Liver (tissue), 8 donors: ENCODE measurements at regions not wholly inside any gene's neighbourhood (a gene's known extent, or its start where the extent isn't known, plus 50 kb on each side); places are given as distances from the start of the nearest gene placed in this dataset.

Experiments
- DNase-seq: peaks from one replicate; pipeline ENCODE4 v3.0.0-alpha.2; 2017; ENCODE audit warnings: low spot score
- H3K27ac ChIP-seq, 2 donors: one replicate each; pipeline ENCODE4 v1.7.0; 2013; ENCODE audit warnings: inconsistent platforms in 2 of 2, low read length in 2 of 2, control low read depth in 1 of 2, low read depth in 1 of 2, mild to moderate bottlenecking in 1 of 2
- H3K27me3 ChIP-seq, 4 donors: one replicate each; pipeline versions ENCODE4 v1.6.1 to v1.7.0; 2013; ENCODE audit warnings: low read length in 3 of 4, inconsistent platforms in 1 of 4, mild to moderate bottlenecking in 1 of 4, moderate library complexity in 1 of 4; ENCODE audit not compliant: control insufficient read depth in 4 of 4, insufficient read depth in 4 of 4
- H3K36me3 ChIP-seq, 4 donors: one replicate each; pipeline versions ENCODE4 v1.6.1 to v1.7.0; 2013; ENCODE audit warnings: low read length in 3 of 4, mild to moderate bottlenecking in 3 of 4, low read depth in 1 of 4, moderate library complexity in 1 of 4; ENCODE audit not compliant: control insufficient read depth in 4 of 4, insufficient read depth in 3 of 4
- H3K4me1 ChIP-seq, 4 donors: one replicate each; pipeline versions ENCODE4 v1.6.1 to v1.7.0; 2013; ENCODE audit warnings: low read length in 3 of 4, mild to moderate bottlenecking in 3 of 4, moderate library complexity in 1 of 4; ENCODE audit not compliant: control insufficient read depth in 4 of 4, insufficient read depth in 4 of 4
- H3K4me3 ChIP-seq, 3 donors: one replicate each; pipeline versions ENCODE4 v1.6.1 to v1.7.0; 2013; ENCODE audit warnings: low read length in 3 of 3, control low read depth in 1 of 3, low read depth in 1 of 3, mild to moderate bottlenecking in 1 of 3
- H3K9ac ChIP-seq, 2 donors: one replicate each; pipeline ENCODE4 v1.7.0; 2013; ENCODE audit warnings: low read length in 2 of 2, mild to moderate bottlenecking in 2 of 2, moderate library complexity in 2 of 2, control low read depth in 1 of 2, low read depth in 1 of 2
- H3K9me3 ChIP-seq, 4 donors: one replicate each; pipeline versions ENCODE4 v1.6.1 to v1.7.0; 2013; ENCODE audit warnings: low read length in 3 of 4; ENCODE audit not compliant: control insufficient read depth in 4 of 4
- EGR1 ChIP-seq, 2 donors: IDR thresholded peaks; 2 replicates each; pipeline ENCODE4 v1.6.1; 2016 to 2018; ENCODE audit warnings: antibody characterized with exemption in 2 of 2, low read depth in 2 of 2
- FOXA1 ChIP-seq: IDR thresholded peaks from 2 replicates; pipeline ENCODE4 v1.6.1; 2016; ENCODE audit warnings: antibody characterized with exemption
- FOXA2 ChIP-seq: IDR thresholded peaks from 2 replicates; pipeline ENCODE4 v1.6.1; 2016; ENCODE audit warnings: antibody characterized with exemption
- GABPA ChIP-seq, 2 donors: IDR thresholded peaks in 1 of 2; conservative IDR thresholded peaks in 1 of 2; 2 replicates each; pipeline ENCODE4 v1.6.1; 2016; ENCODE audit warnings: antibody characterized with exemption in 2 of 2, mild to moderate bottlenecking in 1 of 2, moderate library complexity in 1 of 2
- HNF4A ChIP-seq, 2 donors: conservative IDR thresholded peaks; 2 replicates each; pipeline ENCODE4 v1.6.1; 2016; ENCODE audit warnings: antibody characterized with exemption in 2 of 2, mild to moderate bottlenecking in 2 of 2
- HNF4G ChIP-seq: IDR thresholded peaks from 2 replicates; pipeline ENCODE4 v1.6.1; 2016; ENCODE audit warnings: antibody characterized with exemption
- JUND ChIP-seq, 2 donors: IDR thresholded peaks; 2 replicates each; pipeline ENCODE4 v1.6.1; 2016; ENCODE audit warnings: antibody characterized with exemption in 2 of 2
- NR2F2 ChIP-seq: IDR thresholded peaks from 2 replicates; pipeline ENCODE4 v1.6.1; 2016; ENCODE audit warnings: antibody characterized with exemption
- RAD21 ChIP-seq, 2 donors: IDR thresholded peaks; 2 replicates each; pipeline ENCODE4 v1.6.1; 2016; ENCODE audit warnings: antibody characterized with exemption in 2 of 2, mild to moderate bottlenecking in 2 of 2
- RXRA ChIP-seq, 2 donors: IDR thresholded peaks; 2 replicates each; pipeline ENCODE4 v1.6.1; 2017 to 2018; ENCODE audit warnings: antibody characterized with exemption in 2 of 2, mild to moderate bottlenecking in 1 of 2
- SP1 ChIP-seq: IDR thresholded peaks from 2 replicates; pipeline ENCODE4 v1.6.1; 2018; ENCODE audit warnings: antibody characterized with exemption, mild to moderate bottlenecking
- TAF1 ChIP-seq: conservative IDR thresholded peaks from 2 replicates; pipeline ENCODE4 v1.6.1; 2016; ENCODE audit warnings: antibody characterized with exemption, mild to moderate bottlenecking
- WGBS: extraction: QIAGEN DNeasy Blood & Tissue Kit; methylation state at CpG from one replicate; pipeline ENCODE4 v1.1.7; 2013; 5-methylcytosine and 5-hydroxymethylcytosine counted together
- TF ChIP-seq, protein P1 (sequence below): IDR thresholded peaks from 2 replicates; pipeline ENCODE4 v1.6.1; 2016; ENCODE audit warnings: antibody characterized with exemption
- TF ChIP-seq, protein P2 (sequence below): fragments of 150-350 bp; IDR thresholded peaks from 2 replicates; pipeline ENCODE4 v1.5.1; 2017; ENCODE audit warnings: improper control_type of control experiment, low read depth, low read length; ENCODE audit not compliant: missing input control
- TF ChIP-seq, protein P3 (sequence below): IDR thresholded peaks from 2 replicates; pipeline ENCODE4 v1.6.1; 2016; ENCODE audit warnings: antibody characterized with exemption
- TF ChIP-seq, protein P4 (sequence below): IDR thresholded peaks from 2 replicates; pipeline ENCODE4 v1.6.1; 2016; ENCODE audit warnings: antibody characterized with exemption
- TF ChIP-seq, protein P5 (sequence below): IDR thresholded peaks from 2 replicates; pipeline ENCODE4 v1.6.1; 2016; ENCODE audit warnings: antibody characterized with exemption, mild to moderate bottlenecking
- donor health status: healthy.
- donor health status: healthy.
- donor health status: healthy.
- donor health status: healthy.
- donor health status: healthy.

DNA sequence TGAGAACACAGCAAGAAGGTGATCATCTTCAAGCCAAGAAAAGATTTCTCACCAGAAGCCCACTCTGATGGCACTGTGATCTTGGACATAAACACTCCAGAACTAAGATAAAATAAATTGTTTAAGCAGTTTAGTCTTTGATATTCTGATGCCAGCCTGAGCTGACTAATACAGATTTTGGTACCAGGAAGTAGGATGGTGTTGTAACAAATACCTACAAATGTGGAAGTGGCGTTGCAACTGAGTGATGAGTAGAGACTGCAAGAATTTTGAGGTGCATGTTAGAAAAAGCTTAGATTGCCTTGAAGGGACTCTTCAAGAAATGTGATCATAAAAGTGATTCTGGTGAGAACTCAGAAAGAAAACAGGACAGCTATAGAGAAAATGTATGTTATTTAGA is 592.4 kb upstream of the DAB2 start:
- WGBS: 78% methylated on average over 1 of the region's 1 CpG
- Histone ChIP-seq H3K9me3 (peaks cover 0 to 4% (median 1%) of the 10 kb centered on the region in 4 donors), H3K27me3 (peaks cover 0 to 3% (median 0%) of the 10 kb centered on the region in 4 donors), H3K9ac (no peak overlapping the region), H3K4me1 (no peaks in the 10 kb centered on the region), H3K36me3 (no peaks in the 10 kb centered on the region), H3K4me3 (no peak overlapping the region), H3K27ac (no peak overlapping the region)
- TF ChIP-seq, protein P1, sequence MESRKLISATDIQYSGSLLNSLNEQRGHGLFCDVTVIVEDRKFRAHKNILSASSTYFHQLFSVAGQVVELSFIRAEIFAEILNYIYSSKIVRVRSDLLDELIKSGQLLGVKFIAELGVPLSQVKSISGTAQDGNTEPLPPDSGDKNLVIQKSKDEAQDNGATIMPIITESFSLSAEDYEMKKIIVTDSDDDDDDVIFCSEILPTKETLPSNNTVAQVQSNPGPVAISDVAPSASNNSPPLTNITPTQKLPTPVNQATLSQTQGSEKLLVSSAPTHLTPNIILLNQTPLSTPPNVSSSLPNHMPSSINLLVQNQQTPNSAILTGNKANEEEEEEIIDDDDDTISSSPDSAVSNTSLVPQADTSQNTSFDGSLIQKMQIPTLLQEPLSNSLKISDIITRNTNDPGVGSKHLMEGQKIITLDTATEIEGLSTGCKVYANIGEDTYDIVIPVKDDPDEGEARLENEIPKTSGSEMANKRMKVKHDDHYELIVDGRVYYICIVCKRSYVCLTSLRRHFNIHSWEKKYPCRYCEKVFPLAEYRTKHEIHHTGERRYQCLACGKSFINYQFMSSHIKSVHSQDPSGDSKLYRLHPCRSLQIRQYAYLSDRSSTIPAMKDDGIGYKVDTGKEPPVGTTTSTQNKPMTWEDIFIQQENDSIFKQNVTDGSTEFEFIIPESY: no peak
- TF ChIP-seq EGR1 (IDR thresholded peaks at IDR 0.05; ENCODE audit: low read depth in 2 of 2): no peak
- no peak for TF ChIP-seq NR2F2
- no peak for TF ChIP-seq FOXA1
- TF ChIP-seq GABPA (IDR thresholded peaks at IDR 0.05 in 1 of 2, conservative IDR thresholded peaks at IDR 0.05 in 1 of 2): no peak
- TF ChIP-seq JUND (IDR thresholded peaks at IDR 0.05): no peak
- TF ChIP-seq FOXA2: no peak
- no peak for TF ChIP-seq HNF4G
- TF ChIP-seq TAF1: no peak
- TF ChIP-seq, protein P2, sequence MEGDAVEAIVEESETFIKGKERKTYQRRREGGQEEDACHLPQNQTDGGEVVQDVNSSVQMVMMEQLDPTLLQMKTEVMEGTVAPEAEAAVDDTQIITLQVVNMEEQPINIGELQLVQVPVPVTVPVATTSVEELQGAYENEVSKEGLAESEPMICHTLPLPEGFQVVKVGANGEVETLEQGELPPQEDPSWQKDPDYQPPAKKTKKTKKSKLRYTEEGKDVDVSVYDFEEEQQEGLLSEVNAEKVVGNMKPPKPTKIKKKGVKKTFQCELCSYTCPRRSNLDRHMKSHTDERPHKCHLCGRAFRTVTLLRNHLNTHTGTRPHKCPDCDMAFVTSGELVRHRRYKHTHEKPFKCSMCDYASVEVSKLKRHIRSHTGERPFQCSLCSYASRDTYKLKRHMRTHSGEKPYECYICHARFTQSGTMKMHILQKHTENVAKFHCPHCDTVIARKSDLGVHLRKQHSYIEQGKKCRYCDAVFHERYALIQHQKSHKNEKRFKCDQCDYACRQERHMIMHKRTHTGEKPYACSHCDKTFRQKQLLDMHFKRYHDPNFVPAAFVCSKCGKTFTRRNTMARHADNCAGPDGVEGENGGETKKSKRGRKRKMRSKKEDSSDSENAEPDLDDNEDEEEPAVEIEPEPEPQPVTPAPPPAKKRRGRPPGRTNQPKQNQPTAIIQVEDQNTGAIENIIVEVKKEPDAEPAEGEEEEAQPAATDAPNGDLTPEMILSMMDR: no peak
- TF ChIP-seq, protein P3, sequence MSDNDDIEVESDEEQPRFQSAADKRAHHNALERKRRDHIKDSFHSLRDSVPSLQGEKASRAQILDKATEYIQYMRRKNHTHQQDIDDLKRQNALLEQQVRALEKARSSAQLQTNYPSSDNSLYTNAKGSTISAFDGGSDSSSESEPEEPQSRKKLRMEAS: no peak
- TF ChIP-seq, protein P4, sequence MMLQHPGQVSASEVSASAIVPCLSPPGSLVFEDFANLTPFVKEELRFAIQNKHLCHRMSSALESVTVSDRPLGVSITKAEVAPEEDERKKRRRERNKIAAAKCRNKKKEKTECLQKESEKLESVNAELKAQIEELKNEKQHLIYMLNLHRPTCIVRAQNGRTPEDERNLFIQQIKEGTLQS: no peak
- no peak for TF ChIP-seq SP1
- TF ChIP-seq HNF4A (conservative IDR thresholded peaks at IDR 0.05): no peak
- no peak for TF ChIP-seq RAD21 (IDR thresholded peaks at IDR 0.05)
- DNase-seq: no peak

DNA sequence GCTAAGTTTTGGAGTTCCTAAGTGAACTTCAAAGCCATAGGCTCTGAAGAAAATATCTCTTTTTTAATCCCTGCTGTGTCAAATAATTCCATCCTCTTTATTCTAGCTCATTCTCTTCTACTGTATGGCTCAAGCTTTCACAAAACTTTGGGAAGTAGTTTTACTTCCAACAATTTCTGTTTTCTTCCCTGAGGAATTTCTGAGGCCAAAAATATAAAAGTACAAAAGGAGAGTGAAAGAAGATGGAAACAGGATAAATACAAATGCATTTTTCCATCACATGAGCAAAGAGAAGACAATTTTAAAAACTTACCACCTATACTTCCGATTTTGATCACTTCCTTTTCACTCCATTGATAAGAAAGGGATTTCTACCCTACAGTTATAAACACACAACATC is 585.7 kb upstream of the DAB2 start:
- Histone ChIP-seq H3K4me3 (no peak overlapping the region), H3K27me3 (peaks cover 0 to 3% (median 0%) of the 10 kb centered on the region in 4 donors), H3K4me1 (no peaks in the 10 kb centered on the region), H3K9me3 (peaks cover 0 to 9% (median 0%) of the 10 kb centered on the region in 4 donors), H3K9ac (no peak overlapping the region), H3K27ac (no peak overlapping the region), H3K36me3 (no peaks in the 10 kb centered on the region)
- TF ChIP-seq SP1 (no peak), NR2F2 (no peak), RAD21 (IDR thresholded peaks at IDR 0.05) (no peak), TAF1 (no peak), HNF4A (conservative IDR thresholded peaks at IDR 0.05) (no peak), RXRA (IDR thresholded peaks at IDR 0.05) (no peak), FOXA2 (no peak), JUND (IDR thresholded peaks at IDR 0.05) (no peak), GABPA (IDR thresholded peaks at IDR 0.05 in 1 of 2, conservative IDR thresholded peaks at IDR 0.05 in 1 of 2) (no peak)
- TF ChIP-seq, protein P5, sequence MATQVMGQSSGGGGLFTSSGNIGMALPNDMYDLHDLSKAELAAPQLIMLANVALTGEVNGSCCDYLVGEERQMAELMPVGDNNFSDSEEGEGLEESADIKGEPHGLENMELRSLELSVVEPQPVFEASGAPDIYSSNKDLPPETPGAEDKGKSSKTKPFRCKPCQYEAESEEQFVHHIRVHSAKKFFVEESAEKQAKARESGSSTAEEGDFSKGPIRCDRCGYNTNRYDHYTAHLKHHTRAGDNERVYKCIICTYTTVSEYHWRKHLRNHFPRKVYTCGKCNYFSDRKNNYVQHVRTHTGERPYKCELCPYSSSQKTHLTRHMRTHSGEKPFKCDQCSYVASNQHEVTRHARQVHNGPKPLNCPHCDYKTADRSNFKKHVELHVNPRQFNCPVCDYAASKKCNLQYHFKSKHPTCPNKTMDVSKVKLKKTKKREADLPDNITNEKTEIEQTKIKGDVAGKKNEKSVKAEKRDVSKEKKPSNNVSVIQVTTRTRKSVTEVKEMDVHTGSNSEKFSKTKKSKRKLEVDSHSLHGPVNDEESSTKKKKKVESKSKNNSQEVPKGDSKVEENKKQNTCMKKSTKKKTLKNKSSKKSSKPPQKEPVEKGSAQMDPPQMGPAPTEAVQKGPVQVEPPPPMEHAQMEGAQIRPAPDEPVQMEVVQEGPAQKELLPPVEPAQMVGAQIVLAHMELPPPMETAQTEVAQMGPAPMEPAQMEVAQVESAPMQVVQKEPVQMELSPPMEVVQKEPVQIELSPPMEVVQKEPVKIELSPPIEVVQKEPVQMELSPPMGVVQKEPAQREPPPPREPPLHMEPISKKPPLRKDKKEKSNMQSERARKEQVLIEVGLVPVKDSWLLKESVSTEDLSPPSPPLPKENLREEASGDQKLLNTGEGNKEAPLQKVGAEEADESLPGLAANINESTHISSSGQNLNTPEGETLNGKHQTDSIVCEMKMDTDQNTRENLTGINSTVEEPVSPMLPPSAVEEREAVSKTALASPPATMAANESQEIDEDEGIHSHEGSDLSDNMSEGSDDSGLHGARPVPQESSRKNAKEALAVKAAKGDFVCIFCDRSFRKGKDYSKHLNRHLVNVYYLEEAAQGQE: no peak
- TF ChIP-seq, protein P4: no peak
- WGBS: 57% methylated on average over 1 of the region's 1 CpG
- DNase-seq: no peak
